ENCODE measurements at regions not wholly inside any gene's neighbourhood (a gene's known extent, or its start where the extent isn't known, plus 50 kb on each side); places are given as distances from the start of the nearest gene placed in this dataset.
"Not testable (repeated sequence)": the region's sequence is repeated elsewhere in the genome, so short reads cannot be mapped to it uniquely, and the experiment has no call there.

- H3K79me2 ChIP-seq (ENCODE audit: control insufficient read depth, low read length) = no peaks in the 10 kb centered on the region
- no peaks in the 10 kb centered on the region for H3K36me3 ChIP-seq (ENCODE audit: control insufficient read depth, low read length)
- H3K4me3 ChIP-seq (ENCODE audit: low read length) = no peak overlapping the region
- no peaks in the 10 kb centered on the region for H3K9me3 ChIP-seq (ENCODE audit: control insufficient read depth, insufficient read depth, low read length)
- no peaks in the 10 kb centered on the region for H3K27me3 ChIP-seq (ENCODE audit: control insufficient read depth, low read length)
- TF ChIP-seq CTCF (IDR thresholded peaks at IDR 0.05; ENCODE audit: low read depth, low read length, poor library complexity, severe bottlenecking) (no peak), EZH2phosphoT487 (IDR thresholded peaks at IDR 0.05; ENCODE audit: borderline replicate concordance, low read length) (no peak)
- no peaks in the 10 kb centered on the region for H3K9me2 ChIP-seq (replicated peaks; ENCODE audit: control insufficient read depth, low read length)
- H3F3A ChIP-seq (ENCODE audit: control insufficient read depth, insufficient read depth) = no peaks in the 10 kb centered on the region
- no peaks in the 10 kb centered on the region for H3K4me1 ChIP-seq (ENCODE audit: control insufficient read depth, low read length)
- H3K27ac ChIP-seq (ENCODE audit: low read depth, low read length) = no peak overlapping the region
- H3K4me2 ChIP-seq (ENCODE audit: low read length) = no peak overlapping the region
- H4K20me1 ChIP-seq (ENCODE audit: control insufficient read depth, insufficient read depth, low read depth, low read length) = no peaks in the 10 kb centered on the region
These were observed 454.7 kb downstream of the SQOR start for GRCh38 chr15:46089467-46089935.

- Histone ChIP-seq H3K4me1 (ENCODE audit: control insufficient read depth, low read length) (no peaks in the 10 kb centered on the region), H3K4me3 (ENCODE audit: low read length) (no peak overlapping the region), H4K20me1 (ENCODE audit: control insufficient read depth, insufficient read depth, low read depth, low read length) (no peaks in the 10 kb centered on the region), H3K27ac (ENCODE audit: low read depth, low read length) (no peak overlapping the region), H3K9me3 (ENCODE audit: control insufficient read depth, insufficient read depth, low read length) (no peaks in the 10 kb centered on the region), H3F3A (ENCODE audit: control insufficient read depth, insufficient read depth) (no peaks in the 10 kb centered on the region), H3K79me2 (ENCODE audit: control insufficient read depth, low read length) (no peaks in the 10 kb centered on the region), H3K4me2 (ENCODE audit: low read length) (peak overlapping the region; percentile 16; the same call in 1 of the 2 replicates), H3K27me3 (ENCODE audit: control insufficient read depth, low read length) (no peaks in the 10 kb centered on the region), H3K9me2 (replicated peaks; ENCODE audit: control insufficient read depth, low read length) (no peaks in the 10 kb centered on the region), H3K36me3 (ENCODE audit: control insufficient read depth, low read length) (no peaks in the 10 kb centered on the region)
- TF ChIP-seq EZH2phosphoT487 (IDR thresholded peaks at IDR 0.05; ENCODE audit: borderline replicate concordance, low read length) (no peak), CTCF (IDR thresholded peaks at IDR 0.05; ENCODE audit: low read depth, low read length, poor library complexity, severe bottlenecking) (peak; percentile 76)
These were observed 457.1 kb downstream of the SQOR start for GRCh38 chr15:46091860-46092450.

GRCh38 chr15:46098006-46098405 is 463.2 kb downstream of the SQOR start:
- H3K27me3 ChIP-seq (ENCODE audit: control insufficient read depth, low read length); H3K27ac ChIP-seq (ENCODE audit: low read depth, low read length); H3K9me2 ChIP-seq (replicated peaks; ENCODE audit: control insufficient read depth, low read length); H3K4me3 ChIP-seq (ENCODE audit: low read length); H3K4me1 ChIP-seq (ENCODE audit: control insufficient read depth, low read length); H3K4me2 ChIP-seq (ENCODE audit: low read length); H3F3A ChIP-seq (ENCODE audit: control insufficient read depth, insufficient read depth); H3K9me3 ChIP-seq (ENCODE audit: control insufficient read depth, insufficient read depth, low read length); H3K79me2 ChIP-seq (ENCODE audit: control insufficient read depth, low read length); H4K20me1 ChIP-seq (ENCODE audit: control insufficient read depth, insufficient read depth, low read depth, low read length); H3K36me3 ChIP-seq (ENCODE audit: control insufficient read depth, low read length): not testable (repeated sequence)

GRCh38 chr15:46110755-46111154 is 475.9 kb downstream of the SQOR start:
- Histone ChIP-seq H3F3A (ENCODE audit: control insufficient read depth, insufficient read depth) (no peaks in the 10 kb centered on the region), H3K9me3 (ENCODE audit: control insufficient read depth, insufficient read depth, low read length) (no peaks in the 10 kb centered on the region), H3K4me2 (ENCODE audit: low read length) (no peak overlapping the region), H4K20me1 (ENCODE audit: control insufficient read depth, insufficient read depth, low read depth, low read length) (no peaks in the 10 kb centered on the region), H3K27ac (ENCODE audit: low read depth, low read length) (no peak overlapping the region), H3K79me2 (ENCODE audit: control insufficient read depth, low read length) (no peaks in the 10 kb centered on the region), H3K27me3 (ENCODE audit: control insufficient read depth, low read length) (no peaks in the 10 kb centered on the region), H3K4me1 (ENCODE audit: control insufficient read depth, low read length) (no peaks in the 10 kb centered on the region), H3K4me3 (ENCODE audit: low read length) (no peak overlapping the region), H3K9me2 (replicated peaks; ENCODE audit: control insufficient read depth, low read length) (no peaks in the 10 kb centered on the region), H3K36me3 (ENCODE audit: control insufficient read depth, low read length) (no peaks in the 10 kb centered on the region)
- TF ChIP-seq CTCF (IDR thresholded peaks at IDR 0.05; ENCODE audit: low read depth, low read length, poor library complexity, severe bottlenecking) (no peak), EZH2phosphoT487 (IDR thresholded peaks at IDR 0.05; ENCODE audit: borderline replicate concordance, low read length) (no peak)
